B cell (primary cell): ENCODE measurements at regions not wholly inside any gene's neighbourhood (a gene's known extent, or its start where the extent isn't known, plus 50 kb on each side); places are given as distances from the start of the nearest gene placed in this dataset.

Source experiments
- ATAC-seq: fragments of 200-7000 bp; cut with Tn5 transposase; one replicate; pipeline ENCODE4 v1.10.0; 2021; ENCODE audit warnings: low read depth, mild to moderate bottlenecking, moderate number of reproducible peaks, moderate library complexity
- CTCF ChIA-PET: fragments of 350-600 bp; sonication (Branson Sonifier 250); formaldehyde crosslinking; loops from one replicate; lab custom pipeline; 2021; ENCODE audit warnings: antibody characterized with exemption, inconsistent platforms; lab: Charles Lee
- POLR2A ChIA-PET: fragments of 350-600 bp; sonication (Branson Sonifier 250); formaldehyde crosslinking; loops from one replicate; lab custom pipeline; 2021; ENCODE audit warnings: antibody characterized with exemption; lab: Charles Lee
- DNase-seq: peaks from one replicate; pipeline ENCODE4 v3.0.0; 2013
- H2AFZ ChIP-seq: 2 replicates; pipeline ENCODE4 v1.6.1; 2012; ENCODE audit warnings: mild to moderate bottlenecking, low read depth, low read length; ENCODE audit not compliant: insufficient read depth, poor library complexity, severe bottlenecking
- H3K27ac ChIP-seq, 2 donors: 1 replicate in 1 of 2; 2 replicates in 1 of 2; pipeline ENCODE4 v1.5.1; 2012 to 2013; ENCODE audit warnings: low read length in 2 of 2, mild to moderate bottlenecking in 2 of 2, moderate library complexity in 1 of 2
- H3K27me3 ChIP-seq, 4 experiments: fragments of 200-600 bp in 1 of 4; sonication (generic) in 1 of 4; replicated peaks in 1 of 4; 1 replicate in 2 of 4; 2 replicates in 2 of 4; pipeline versions ENCODE4 v1.6.1 to v1.7.0; 2013 to 2016; ENCODE audit warnings: low read length in 3 of 4, mild to moderate bottlenecking in 2 of 4, mixed read lengths in 1 of 4, moderate library complexity in 1 of 4; ENCODE audit not compliant: insufficient read depth in 4 of 4, control insufficient read depth in 3 of 4; ENCODE audit errors: control extremely low read depth in 1 of 4
- H3K36me3 ChIP-seq, 2 experiments: replicated peaks in 1 of 2; 1 replicate in 1 of 2; 2 replicates in 1 of 2; pipeline versions ENCODE4 v1.6.1 to v1.7.1; 2013; ENCODE audit warnings: low read length in 1 of 2; ENCODE audit not compliant: insufficient read depth in 2 of 2, control insufficient read depth in 1 of 2; ENCODE audit errors: control extremely low read depth in 1 of 2, extremely low read depth in 1 of 2
- H3K4me1 ChIP-seq, 2 donors: fragments of 200-600 bp in 1 of 2; sonication (generic) in 1 of 2; 1 replicate in 1 of 2; 2 replicates in 1 of 2; pipeline versions ENCODE4 v1.5.1 to v1.6.1; 2013 to 2017; ENCODE audit warnings: low read length in 2 of 2; ENCODE audit not compliant: control insufficient read depth in 2 of 2, insufficient read depth in 2 of 2
- H3K4me2 ChIP-seq: replicated peaks from 2 replicates; pipeline ENCODE3; 2012; ENCODE audit warnings: mild to moderate bottlenecking, low read depth, low read length; ENCODE audit not compliant: poor library complexity, severe bottlenecking
- H3K4me3 ChIP-seq, 5 experiments: fragments of 200-600 bp in 1 of 5; sonication (generic) in 1 of 5; 1 replicate in 3 of 5; 2 replicates in 2 of 5; pipeline versions ENCODE4 v1.5.1 to v1.7.0; 2011 to 2016; ENCODE audit warnings: low read length in 4 of 5, mild to moderate bottlenecking in 4 of 5, low read depth in 2 of 5, control low read depth in 1 of 5, moderate library complexity in 1 of 5; ENCODE audit not compliant: insufficient read depth in 1 of 5; ENCODE audit errors: control extremely low read depth in 1 of 5, extremely low read depth in 1 of 5
- H3K79me2 ChIP-seq: fragments of 200-600 bp; sonication (generic); one replicate; pipeline ENCODE4 v1.6.0; 2016; ENCODE audit warnings: low read length; ENCODE audit not compliant: control insufficient read depth, insufficient read depth
- H3K9ac ChIP-seq: fragments of 200-600 bp; sonication (generic); 2 replicates; pipeline ENCODE4 v1.6.1; 2017; ENCODE audit warnings: mild to moderate bottlenecking, low read length, moderate library complexity
- H3K9me3 ChIP-seq, 3 donors: one replicate each; pipeline versions ENCODE4 v1.6.1 to v1.7.1; 2013; ENCODE audit warnings: low read length in 2 of 3; ENCODE audit not compliant: control insufficient read depth in 2 of 3, insufficient read depth in 1 of 3; ENCODE audit errors: control extremely low read depth in 1 of 3
- H4K20me1 ChIP-seq: 2 replicates; pipeline ENCODE4 v1.6.0; 2012; ENCODE audit warnings: mild to moderate bottlenecking, low read length; ENCODE audit not compliant: insufficient read depth, control insufficient read depth, poor library complexity, severe bottlenecking
- H3K27ac Mint-ChIP-seq: one replicate; pipeline ENCODE4 v1.8.0; 2021; ENCODE audit warnings: mixed read lengths
- H3K27me3 Mint-ChIP-seq: one replicate; pipeline ENCODE4 v1.8.0; 2021; ENCODE audit warnings: mixed read lengths
- H3K4me1 Mint-ChIP-seq: one replicate; pipeline ENCODE4 v1.8.0; 2021; ENCODE audit warnings: mixed read lengths
- H3K4me3 Mint-ChIP-seq: one replicate; pipeline ENCODE4 v1.8.0; 2021; ENCODE audit warnings: mixed read lengths
- H3K9me3 Mint-ChIP-seq: one replicate; pipeline ENCODE4 v1.8.0; 2022; ENCODE audit warnings: mixed read lengths; ENCODE audit not compliant: insufficient read depth
- EZH2 ChIP-seq: IDR thresholded peaks from 2 replicates; pipeline ENCODE4 v1.6.1; 2012; ENCODE audit warnings: borderline replicate concordance, low read depth, mild to moderate bottlenecking, moderate library complexity, low read length; ENCODE audit not compliant: insufficient read depth, poor library complexity, severe bottlenecking
- WGBS: methylation state at CpG from one replicate; pipeline ENCODE4 v1.1.5; 2013; ENCODE audit warnings: missing lambda C conversion rate; ENCODE audit not compliant: insufficient coverage; 5-methylcytosine and 5-hydroxymethylcytosine counted together
- intact Hi-C: fragments of 100-400 bp; cut with micrococcal nuclease; formaldehyde crosslinking; loops from one replicate; pipeline ENCODE4 v1.10.0; 2022
- TF ChIP-seq, protein P1 (sequence below): fragments of 200-600 bp; IDR thresholded peaks from one replicate; pipeline ENCODE4 v1.8.0; 2022; ENCODE audit warnings: antibody characterized with exemption, mild to moderate bottlenecking

GRCh38 chr4:34138385-34138784 is 2105.9 kb downstream of the ARAP2 start:
- H3K27ac Mint-ChIP-seq: no peak overlapping the region
- ChIA-PET CTCF (no interaction called here), POLR2A (no interaction called here)
- no peak overlapping the region for H3K4me3 Mint-ChIP-seq
- ATAC-seq (no peak), DNase-seq (no peak)
- Histone ChIP-seq H3K4me2 (no peak overlapping the region), H2AFZ (no peak overlapping the region), H3K9ac (no peak overlapping the region), H3K9me3 (peaks cover 0 to 1% (median 0%) of the 10 kb centered on the region in 3 donors), H3K27me3 (no peaks in the 10 kb centered on the region), H3K4me1 (no peaks in the 10 kb centered on the region), H4K20me1 (no peaks in the 10 kb centered on the region), H3K4me3 (no peak overlapping the region), H3K79me2 (no peaks in the 10 kb centered on the region), H3K27ac (no peak overlapping the region), H3K36me3 (no peaks in the 10 kb centered on the region)
- H3K9me3 Mint-ChIP-seq: peaks cover 2% of the 10 kb centered on the region
- intact Hi-C loops: no loop called here
- H3K27me3 Mint-ChIP-seq: no peaks in the 10 kb centered on the region
- TF ChIP-seq EZH2: no peak
- TF ChIP-seq, protein P1, sequence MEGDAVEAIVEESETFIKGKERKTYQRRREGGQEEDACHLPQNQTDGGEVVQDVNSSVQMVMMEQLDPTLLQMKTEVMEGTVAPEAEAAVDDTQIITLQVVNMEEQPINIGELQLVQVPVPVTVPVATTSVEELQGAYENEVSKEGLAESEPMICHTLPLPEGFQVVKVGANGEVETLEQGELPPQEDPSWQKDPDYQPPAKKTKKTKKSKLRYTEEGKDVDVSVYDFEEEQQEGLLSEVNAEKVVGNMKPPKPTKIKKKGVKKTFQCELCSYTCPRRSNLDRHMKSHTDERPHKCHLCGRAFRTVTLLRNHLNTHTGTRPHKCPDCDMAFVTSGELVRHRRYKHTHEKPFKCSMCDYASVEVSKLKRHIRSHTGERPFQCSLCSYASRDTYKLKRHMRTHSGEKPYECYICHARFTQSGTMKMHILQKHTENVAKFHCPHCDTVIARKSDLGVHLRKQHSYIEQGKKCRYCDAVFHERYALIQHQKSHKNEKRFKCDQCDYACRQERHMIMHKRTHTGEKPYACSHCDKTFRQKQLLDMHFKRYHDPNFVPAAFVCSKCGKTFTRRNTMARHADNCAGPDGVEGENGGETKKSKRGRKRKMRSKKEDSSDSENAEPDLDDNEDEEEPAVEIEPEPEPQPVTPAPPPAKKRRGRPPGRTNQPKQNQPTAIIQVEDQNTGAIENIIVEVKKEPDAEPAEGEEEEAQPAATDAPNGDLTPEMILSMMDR: no peak
- WGBS: no CpG with 5 or more reads among the region's 2 CpGs
- H3K4me1 Mint-ChIP-seq: no peaks in the 10 kb centered on the region

GRCh38 chr4:34139346-34139745 is 2105.0 kb downstream of the ARAP2 start:
- no peaks in the 10 kb centered on the region for H3K36me3 ChIP-seq
- H4K20me1 ChIP-seq: no peaks in the 10 kb centered on the region
- H3K4me1 Mint-ChIP-seq: no peaks in the 10 kb centered on the region
- no peaks in the 10 kb centered on the region for H3K4me1 ChIP-seq
- H3K4me3 Mint-ChIP-seq: no peak overlapping the region
- TF ChIP-seq, protein P1: no peak
- TF ChIP-seq EZH2: no peak
- H3K27ac ChIP-seq: no peak overlapping the region
- peaks cover 0 to 1% (median 0%) of the 10 kb centered on the region in 3 donors for H3K9me3 ChIP-seq
- H3K27me3 Mint-ChIP-seq: no peaks in the 10 kb centered on the region
- no peaks in the 10 kb centered on the region for H3K27me3 ChIP-seq
- H3K27ac Mint-ChIP-seq: no peak overlapping the region
- ChIA-PET POLR2A (no interaction called here), CTCF (no interaction called here)
- H3K9ac ChIP-seq: no peak overlapping the region
- H3K9me3 Mint-ChIP-seq: peaks cover 2% of the 10 kb centered on the region
- ATAC-seq: no peak
- no peak overlapping the region for H2AFZ ChIP-seq
- no peak overlapping the region for H3K4me3 ChIP-seq
- no peak for DNase-seq
- intact Hi-C loops: no loop called here
- H3K79me2 ChIP-seq: no peaks in the 10 kb centered on the region
- no peak overlapping the region for H3K4me2 ChIP-seq
